CD4-positive, alpha-beta T cell treated with Interleukin-15 for 1 hour (primary cell): ENCODE measurements at regions not wholly inside any gene's neighbourhood (a gene's known extent, or its start where the extent isn't known, plus 50 kb on each side); places are given as distances from the start of the nearest gene placed in this dataset.

ENCODE experiments used
- DNase-seq: peaks from one replicate; pipeline ENCODE4 v3.0.0-alpha.2; 2020

DNA sequence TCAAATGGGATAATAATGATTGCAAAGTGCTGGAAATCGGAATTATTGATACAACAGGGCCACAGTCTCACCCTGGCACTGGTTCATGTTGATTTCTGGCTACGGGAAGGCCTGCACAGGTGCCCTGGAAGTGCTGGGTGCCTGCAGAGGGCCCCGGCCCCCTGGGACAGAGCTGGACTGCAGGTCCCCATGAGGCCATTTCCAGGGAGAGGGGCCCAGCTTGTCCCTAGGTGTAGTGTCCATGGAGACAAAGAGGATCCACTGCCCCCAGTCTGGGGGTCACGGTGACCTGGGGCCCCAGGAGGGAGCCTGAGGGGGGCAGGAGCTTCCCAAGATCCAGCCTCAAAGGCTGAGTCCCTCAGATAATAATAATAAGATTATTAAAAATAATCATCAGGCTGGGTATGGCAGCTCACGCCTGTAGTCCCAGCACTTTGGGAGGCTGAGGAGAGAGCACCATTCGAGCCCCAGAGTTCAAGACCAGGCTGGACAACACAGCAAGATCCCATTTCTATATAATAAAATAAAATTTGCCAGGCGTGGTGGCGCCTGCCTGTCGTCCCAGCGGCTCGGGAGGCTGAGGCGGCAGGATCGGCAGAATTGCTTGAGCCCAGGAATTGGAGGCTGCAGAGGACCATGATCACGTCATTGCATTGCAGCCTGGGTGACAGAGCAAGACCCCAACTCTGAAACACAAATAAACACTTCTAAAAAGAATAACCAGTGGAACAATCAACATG, 98.1 kb downstream of the MICALL2 start:
- no peak for DNase-seq

DNA sequence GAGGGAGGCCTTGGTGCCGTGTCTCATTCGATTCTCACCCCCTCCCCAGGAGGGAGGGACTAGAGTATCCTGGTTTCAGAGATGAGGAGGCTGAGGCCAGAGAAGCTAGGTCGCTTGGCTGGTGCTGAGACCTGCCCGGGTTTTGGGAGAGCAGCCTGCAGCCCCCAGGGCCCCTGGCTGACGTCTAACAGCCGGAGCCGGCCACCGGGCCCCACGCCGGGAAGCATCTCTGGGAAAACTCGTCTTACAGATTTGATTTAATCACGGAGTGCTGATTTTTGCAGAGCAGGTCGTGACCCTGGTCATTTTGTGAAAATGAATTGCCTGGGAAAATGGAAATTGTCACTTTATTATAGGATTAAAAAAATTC, 97.5 kb downstream of the MICALL2 start:
- no peak for DNase-seq

DNA sequence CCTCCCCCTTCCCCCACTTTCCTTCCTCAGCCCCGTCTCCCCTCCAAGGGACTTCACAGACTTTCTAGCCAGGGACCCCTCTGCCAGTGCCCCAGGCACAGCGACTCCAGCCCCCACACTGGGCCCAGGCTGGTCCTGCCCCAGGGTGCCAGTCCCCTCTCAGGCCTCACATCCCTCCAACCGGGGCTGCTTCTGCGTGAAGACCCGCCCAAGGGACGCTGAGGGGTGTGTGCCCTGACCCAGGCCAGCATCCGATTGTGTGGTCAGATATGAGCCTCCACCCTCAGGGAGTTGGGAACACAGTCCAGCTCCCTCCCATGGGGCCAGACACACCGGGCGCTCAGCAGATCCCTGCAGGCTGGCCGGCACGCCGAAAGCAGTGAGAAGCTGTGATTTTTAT, 97.0 kb downstream of the MICALL2 start:
- DNase-seq = no peak

DNA sequence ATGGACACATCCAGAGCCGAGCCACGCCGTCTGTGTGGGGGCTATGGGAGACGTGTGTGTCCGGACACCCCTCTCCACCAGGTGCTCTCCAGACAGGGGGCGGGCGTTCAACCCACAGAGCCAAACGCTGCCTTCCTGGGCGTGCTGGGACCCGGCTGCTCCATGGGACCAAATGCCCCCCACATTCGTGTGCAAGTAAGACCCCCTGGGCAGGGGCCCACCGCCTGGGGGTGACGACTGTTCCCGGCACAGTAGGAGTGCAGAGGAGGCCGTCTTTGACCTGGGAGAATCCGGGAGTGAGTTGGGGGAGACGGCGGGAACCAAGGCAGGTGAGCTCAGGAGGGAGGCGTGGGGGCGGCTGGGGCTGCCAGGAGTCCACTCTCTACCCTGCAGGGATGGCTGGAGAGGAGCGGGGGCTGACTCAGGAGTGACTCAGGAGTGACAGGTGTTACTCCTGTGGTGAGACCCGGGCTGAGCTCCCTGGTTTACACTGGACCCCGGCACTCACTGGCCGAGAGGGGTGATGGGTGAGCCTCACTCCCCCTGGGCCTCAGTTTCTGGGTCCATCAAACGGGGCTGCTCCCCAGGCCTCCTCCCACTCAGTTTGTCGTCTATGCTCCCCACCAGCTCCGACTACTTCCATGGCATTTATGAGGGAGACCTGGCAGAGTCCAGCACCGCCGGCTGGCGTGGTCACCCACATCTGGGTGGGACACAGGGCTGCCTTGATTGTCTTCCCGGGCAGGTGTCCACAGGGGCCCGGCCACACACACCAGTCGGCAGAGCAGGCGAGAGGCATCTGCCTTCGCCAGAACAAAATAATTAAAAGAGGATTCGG, 95.0 kb downstream of the MICALL2 start:
- DNase-seq = no peak

DNA sequence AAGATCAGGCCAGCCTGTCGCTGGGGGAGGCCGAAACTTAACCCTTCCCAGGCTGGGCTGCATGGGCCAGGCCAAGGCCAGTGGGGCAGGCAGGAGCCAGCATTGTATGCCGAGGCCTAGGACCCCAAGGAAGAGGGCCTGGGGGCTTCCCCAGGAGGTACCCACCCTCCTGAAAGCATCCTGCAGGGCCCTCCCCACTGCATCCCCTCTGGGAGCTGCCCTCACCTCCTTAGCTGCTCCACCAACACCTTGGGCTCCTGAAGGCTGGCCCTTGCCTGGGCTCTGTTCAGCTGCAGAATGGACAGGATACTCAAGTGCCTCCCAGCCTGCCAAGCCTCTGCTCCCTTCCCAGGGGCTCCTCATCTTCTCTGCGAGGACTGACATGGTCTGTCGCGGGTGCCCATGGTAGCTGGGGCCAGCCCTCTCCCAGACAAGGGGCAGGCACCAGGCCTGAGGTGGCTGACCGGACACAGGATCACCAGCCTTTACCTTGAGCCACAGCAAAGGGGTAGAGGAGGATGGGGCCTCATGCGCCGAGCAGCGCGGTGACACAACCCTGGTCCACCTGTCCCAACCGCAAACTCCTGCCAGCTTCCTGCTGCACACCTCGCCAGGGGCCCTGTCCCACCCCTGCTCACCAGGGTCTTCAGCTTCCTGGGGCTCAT, 94.2 kb downstream of the MICALL2 start:
- DNase-seq = no peak

DNA sequence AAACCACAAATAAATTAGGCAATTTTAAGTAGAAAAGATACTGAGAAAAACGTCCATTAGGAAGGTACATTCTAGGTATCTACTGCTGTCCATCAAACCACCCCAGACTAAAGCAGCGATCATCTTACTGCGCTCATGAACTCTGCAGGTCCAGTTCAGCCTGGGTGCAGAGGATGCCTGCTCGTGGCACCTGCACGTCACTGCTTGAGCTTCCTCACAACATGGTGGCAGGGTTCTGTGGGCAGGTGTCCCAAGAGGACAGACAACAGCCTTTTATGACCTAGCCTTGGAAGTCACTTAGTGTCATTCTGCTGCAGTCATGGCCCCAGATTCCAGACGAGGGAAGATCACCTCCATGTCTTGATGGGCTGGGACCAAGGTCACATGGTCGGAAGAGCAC, 93.4 kb downstream of the MICALL2 start:
- DNase-seq = no peak

DNA sequence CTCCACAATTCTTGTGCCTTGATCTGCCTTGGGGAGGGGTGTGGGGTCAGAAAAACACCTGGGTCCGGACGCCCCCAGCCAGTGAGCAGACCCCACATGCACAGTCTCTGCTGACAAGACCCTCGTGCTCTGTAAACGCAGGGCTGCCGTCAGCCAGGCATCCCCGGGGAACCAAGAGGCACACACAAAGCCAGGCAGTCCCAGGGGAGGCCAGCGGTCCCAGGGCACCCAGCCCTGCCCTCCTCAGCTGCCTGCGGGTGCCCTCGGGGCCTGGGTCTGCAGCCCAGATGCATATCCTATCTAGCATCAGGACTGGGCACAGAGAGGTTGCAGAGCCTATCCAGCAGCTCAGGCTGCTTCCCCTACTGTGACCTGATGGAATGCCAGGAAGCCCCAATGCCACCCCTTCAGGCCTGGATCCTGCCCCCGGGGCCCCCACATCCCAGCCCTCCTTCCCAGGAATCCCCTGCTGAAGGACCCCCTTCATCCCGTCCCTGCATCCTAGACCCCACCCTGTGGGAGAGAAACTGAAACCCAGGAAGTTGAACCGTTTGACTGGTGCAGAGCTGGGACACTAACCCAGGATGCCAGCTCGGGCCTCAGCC, 92.4 kb downstream of the MICALL2 start:
- DNase-seq = no peak

DNA sequence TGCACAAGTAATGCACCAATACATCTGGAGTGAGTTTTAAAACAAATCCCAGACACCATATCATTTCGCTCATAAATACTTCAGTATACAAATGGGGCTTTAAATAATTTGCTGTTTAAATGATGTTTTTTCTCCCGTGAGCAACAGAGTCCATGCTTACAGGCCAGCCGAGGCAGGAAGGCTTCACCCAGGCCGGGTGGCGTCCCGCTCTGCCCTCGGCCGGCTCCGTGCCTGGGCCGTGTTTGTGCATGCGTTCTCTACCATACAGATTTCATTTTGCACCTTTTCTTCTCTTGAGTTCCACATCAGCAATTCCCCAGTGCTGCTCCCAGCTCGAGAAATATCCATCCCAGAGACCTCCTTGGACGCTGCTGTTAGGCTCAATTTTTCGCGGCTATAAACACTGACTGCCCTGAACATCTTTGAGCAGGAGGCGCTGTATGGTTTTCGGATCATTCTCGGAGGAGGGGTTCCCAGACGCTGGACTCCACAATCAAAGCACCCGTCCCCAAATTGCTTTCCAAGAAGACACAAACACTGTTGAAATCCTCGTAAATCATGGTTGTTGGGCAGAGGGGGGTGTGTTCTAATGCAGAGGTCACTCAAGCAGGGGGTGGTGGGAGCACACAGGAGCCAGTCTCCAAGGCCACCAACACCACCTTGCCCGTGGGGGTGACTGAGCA, 91.6 kb downstream of the MICALL2 start:
- no peak for DNase-seq

DNA sequence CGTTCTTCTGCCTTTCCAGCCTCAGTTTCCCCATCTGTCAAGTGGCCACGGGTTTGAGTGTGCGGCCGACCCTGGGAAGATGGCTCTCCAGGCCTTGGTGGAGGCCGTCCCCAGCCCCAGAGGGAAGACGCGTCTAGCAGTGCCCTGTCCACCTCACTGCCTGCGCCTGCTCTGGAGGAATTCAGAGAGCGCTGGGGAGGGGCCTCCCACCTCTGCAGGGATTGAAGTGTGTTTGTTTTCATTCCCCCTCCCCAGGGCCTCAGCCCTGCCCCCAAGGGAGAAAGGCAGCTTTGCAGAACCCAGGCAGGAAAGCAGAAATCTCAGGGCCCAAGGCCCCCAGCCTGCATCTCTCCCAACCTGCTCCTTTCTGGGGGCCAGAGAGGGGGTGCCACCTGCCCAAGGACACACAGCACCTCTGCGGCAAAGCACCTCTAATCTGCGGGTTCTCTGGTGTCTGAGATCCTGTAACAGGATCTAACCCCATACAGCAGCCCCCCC, 91.0 kb downstream of the MICALL2 start:
- DNase-seq = no peak

DNA sequence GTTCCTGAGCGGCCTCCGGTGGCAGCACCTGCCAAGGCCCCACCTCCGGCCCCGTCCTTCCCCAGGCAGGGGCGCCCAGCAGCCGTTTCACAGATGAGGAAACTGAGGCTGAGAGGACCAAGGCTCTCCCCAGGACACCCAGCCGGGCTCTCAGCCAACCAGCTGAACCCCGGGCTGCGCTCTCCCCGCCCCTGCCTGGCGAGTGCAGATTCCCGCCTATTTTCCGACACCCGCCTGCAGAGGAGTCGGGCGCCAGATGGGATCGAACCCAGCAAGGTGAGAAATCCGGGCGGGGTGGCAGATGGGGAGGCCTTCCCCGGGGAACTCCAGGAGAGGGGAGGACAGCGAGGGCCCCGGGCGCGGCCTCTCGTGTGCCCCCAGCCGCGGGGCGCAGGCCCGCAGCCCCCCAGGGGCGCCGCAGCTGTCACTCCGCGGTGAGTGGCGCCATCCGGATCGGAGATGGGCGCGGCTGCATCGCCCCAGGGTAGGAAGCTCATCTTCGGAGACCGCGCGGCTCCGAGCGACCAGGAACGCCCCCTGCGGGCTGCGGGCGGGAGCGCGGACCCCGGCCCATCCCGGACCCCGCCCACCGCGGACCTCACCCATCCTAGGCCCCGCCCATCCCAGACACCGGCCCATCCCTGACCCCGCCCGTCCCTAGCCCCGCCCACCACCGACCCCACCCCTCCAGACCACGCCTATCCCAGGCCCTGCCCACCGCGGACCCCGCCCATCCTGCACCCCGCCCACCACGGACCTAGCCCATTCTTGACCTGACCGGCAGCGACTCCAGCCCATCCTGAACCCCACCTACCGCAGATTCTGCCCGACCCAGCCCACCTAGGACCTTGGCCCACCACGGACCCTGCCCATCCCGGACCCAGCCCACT, 90.3 kb downstream of the MICALL2 start:
- no peak for DNase-seq

DNA sequence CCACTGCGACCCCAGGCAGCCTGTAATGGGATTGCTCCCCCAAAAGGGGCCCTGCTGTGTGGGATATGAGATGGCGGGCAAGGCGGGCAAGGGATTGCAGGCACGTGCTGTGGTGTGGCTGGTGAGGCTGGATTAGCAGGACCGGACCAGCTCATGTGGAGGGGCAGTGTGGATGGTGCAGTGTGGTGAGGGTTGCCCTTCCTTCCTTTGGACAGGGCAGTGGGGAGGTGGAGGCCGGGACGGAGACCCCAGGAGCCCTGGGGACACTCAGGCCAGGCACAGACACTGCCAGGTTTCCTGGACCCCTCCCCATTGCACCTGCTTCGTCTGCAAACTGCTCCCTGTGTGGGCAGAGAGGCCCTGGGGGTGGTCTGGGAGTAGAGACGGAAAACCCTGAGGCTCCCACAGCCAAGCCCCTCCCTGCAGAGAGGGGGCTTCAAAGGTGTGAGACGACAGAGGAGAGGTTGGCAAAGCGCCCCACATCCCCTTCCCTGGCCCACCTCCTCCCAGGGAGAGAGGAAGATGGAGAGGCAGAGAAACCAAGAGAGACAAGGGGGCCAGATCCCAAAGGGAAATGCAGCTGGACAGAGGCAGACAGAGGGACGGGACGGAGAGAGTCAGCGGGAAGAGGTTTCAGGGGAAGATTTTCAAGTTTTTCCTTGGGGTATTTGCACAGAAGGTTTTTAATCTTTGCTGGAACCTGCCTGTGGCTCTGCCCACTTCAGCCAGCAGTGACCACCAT, 89.2 kb downstream of the MICALL2 start:
- no peak for DNase-seq

DNA sequence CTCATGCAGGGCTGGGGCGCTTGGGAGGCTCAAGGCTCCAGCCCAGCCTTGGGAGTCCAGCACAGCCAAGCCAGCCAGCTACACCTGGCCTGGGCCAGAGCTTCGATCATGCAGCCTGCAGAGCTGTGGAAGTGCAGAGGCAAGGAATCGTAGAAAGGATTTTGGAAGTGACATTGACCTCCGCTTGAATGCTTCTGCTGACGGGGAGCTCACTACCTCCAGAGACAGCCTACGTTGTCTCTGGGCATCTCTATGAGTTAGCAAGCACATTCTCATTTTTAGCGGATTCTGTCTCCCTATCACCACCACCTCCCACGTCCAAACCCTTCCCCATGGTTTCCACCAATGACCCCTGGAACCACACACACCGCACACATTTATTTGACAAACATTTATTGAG, 88.5 kb downstream of the MICALL2 start:
- DNase-seq = no peak

DNA sequence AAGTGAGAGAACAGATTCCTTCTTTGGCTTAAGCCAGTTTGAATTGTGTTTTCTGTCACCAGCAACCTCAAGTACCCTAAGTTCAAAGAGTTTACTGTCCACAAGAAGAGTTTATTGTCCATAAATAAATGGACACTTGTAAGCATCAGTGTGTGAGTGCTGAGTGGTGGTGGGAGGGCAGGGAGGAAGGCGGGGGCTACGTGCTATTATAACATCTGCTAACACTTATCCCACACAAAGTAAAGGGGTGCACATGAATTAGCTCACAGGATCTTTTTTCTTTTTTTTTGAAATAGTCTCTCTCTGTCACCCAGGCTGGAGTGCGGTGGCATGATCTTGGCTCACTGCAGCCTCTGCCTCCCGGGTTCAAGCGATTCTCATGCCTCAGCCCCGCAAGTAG, 87.2 kb downstream of the MICALL2 start:
- no peak for DNase-seq

DNA sequence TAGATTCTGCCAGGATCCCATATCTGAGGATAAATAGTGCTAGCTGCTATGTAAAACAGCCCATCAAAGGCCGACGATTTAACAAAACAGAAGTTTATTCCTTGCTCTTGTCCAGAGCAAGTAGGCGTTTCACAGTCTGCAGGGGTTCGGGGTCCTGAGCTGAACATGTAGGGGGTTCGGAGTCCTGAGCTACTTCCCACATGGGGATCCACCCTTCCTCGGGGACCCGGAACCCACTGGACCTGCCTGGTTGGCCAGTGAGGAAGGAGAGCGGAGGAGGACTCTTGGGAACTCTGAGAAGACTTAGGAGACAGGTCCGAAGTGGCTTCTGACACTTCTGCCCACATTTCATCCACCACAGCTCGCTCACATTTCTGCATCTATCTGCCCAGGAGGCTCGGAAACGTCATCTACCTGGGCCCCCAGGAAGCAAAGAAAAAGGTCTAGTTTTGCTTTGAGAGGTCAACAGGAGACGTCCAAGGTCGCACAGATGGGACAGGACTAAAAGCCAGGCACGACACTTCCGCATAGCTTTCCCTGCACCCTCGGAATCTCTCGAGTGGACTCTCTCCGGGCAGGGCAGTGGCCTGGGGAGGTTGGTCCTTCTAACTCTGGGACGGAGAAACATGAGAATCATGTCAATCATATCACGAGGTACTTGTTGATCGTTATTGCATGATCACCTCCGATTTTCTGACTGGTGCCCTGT, 86.4 kb downstream of the MICALL2 start:
- DNase-seq = no peak

DNA sequence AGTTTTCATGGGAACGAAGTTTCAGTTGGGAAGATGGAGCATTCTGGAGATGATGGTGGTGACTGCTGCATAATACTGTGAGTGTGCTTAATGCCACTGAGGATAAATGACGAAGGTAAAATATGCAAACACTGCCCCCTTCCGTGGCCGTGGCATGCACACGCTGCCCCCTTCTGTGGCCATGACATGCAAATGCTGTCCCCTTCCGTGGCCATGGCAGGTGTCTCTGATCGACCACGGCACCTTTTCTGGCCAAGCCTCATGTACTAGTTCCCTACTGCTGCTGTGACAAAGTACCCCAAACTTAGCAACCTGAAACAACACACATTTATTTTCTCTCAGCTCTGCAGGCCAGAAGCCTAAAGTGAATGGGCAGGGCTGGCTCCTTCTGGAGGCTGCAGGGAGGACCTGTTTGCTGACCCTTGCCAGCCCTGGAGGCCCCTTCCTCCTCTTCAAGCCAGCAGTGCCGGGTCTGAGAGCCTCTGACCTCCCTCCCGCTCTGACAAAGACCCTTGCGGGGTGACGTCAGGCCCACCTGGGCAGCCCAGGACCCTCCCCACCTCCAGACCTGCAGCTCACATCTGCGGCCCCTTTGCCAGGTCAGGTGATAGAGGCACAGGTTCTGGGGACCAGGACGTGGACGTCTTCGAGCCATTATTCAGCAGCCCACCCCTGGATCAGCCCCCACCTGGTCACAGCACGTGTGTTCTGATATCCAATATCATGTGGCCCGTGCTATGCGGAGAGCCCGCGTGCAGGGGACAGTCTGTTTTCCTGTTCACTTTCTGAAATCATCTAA, 82.0 kb downstream of the MICALL2 start:
- no peak for DNase-seq

DNA sequence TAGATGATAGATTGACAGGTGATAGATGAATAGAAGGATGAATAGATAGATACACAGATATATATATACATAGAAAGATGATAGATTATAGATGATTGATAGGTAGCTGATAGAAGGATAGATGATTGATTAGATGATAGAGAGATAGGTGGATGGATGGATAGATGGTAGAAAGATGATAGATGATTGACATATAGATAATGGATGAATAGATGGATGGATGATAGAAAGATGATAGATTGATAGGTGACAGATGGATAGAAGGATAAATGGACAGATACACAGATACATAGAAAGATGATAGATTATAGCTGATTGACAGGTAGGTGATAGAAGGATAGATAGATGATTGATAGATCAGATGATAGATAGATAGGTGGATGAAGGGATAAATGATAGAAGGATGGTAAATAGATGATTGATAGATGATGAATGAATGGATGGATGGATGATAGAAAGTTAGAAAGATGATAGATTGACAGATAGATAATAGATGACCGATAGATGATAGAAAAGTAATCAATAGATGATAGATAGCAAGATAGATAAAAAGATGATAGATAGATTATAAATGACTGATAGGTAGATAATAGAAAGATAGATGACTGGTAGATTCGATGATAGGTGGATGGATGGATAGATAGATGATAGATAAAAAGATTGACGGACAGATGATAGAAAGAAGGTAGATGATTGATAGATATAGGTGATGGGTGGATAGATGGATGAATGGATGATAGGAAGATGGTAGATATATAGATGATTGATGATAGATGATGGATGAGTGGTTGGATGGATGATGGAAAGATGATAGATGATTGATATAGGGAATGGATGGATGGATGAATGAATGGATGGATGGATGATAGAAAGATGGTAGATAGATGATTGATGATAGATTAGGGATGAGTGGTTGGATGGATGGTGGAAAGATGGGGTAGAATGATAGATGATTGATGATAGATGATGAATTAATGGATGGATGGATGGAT, 80.4 kb downstream of the MICALL2 start:
- DNase-seq = no peak

DNA sequence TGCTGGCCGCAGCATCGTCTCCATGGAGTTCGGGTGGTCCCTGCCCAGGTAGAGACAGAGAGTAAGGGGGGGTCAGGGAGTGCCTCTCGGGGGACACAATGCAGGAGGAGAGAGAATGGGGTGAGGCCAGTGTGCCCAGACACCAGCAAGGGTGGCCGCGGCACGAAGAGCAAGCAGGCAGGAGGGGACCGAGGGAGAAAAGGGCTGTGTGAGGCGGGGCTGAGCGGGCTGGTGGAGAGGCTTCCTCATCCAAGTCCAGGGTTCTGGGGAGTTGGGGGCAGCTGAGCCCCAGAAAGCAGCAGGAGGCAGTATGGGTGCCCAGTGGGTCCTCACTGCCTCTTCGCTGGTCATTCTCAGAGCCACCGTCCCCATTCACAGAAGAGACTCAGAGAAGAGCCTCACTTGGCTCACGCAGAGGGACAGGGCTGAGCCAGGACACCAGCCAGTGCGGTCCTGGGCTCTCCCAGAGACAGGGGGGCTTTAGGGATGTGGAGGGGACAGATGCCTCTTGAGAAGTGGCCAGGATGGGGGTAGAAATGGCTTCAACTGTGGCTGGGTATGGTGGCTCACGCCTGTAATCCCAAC, 78.9 kb downstream of the MICALL2 start:
- no peak for DNase-seq
